WTC11 (cell line): ENCODE measurements at regions not wholly inside any gene's neighbourhood (a gene's known extent, or its start where the extent isn't known, plus 50 kb on each side); places are given as distances from the start of the nearest gene placed in this dataset.

Experiments
- CREB1 ChIP-seq: sonication (generic); formaldehyde crosslinking; IDR thresholded peaks from 2 replicates; pipeline ENCODE4 v1.8.0; 2023; ENCODE audit warnings: mild to moderate bottlenecking, missing genetic modification reagents
- FOXJ3 ChIP-seq: sonication (generic); formaldehyde crosslinking; IDR thresholded peaks from 2 replicates; pipeline ENCODE4 v1.9.0; 2021; ENCODE audit warnings: missing genetic modification reagents, mild to moderate bottlenecking, borderline replicate concordance
- JUN ChIP-seq: sonication (generic); formaldehyde crosslinking; IDR thresholded peaks from 2 replicates; pipeline ENCODE4 v1.8.0; 2023; ENCODE audit warnings: mild to moderate bottlenecking, missing genetic modification reagents
- NR1H2 ChIP-seq: sonication (generic); formaldehyde crosslinking; IDR thresholded peaks from 2 replicates; pipeline ENCODE4 v1.9.0; 2021; ENCODE audit warnings: mild to moderate bottlenecking, moderate library complexity, missing genetic modification reagents
- NR3C1 ChIP-seq: sonication (generic); formaldehyde crosslinking; conservative IDR thresholded peaks from 2 replicates; pipeline ENCODE4 v1.8.1; 2023; ENCODE audit warnings: low read depth, mild to moderate bottlenecking, missing genetic modification reagents
- ZNF263 ChIP-seq: sonication (generic); formaldehyde crosslinking; IDR thresholded peaks from 2 replicates; pipeline ENCODE4 v1.8.1; 2022; ENCODE audit warnings: low read depth, mild to moderate bottlenecking, moderate library complexity, missing genetic modification reagents
- TF ChIP-seq, protein P1 (sequence below): fragments of 200-600 bp; IDR thresholded peaks from 2 replicates; pipeline ENCODE4 v1.8.0; 2022; ENCODE audit warnings: antibody characterized with exemption
- TF ChIP-seq, protein P2 (sequence below): fragments of 250-450 bp; sonication (Bioruptor Pico); IDR thresholded peaks from 2 replicates; pipeline ENCODE4 v1.9.0; 2021; ENCODE audit warnings: mild to moderate bottlenecking
- TF ChIP-seq, protein P3 (sequence below): sonication (generic); formaldehyde crosslinking; IDR thresholded peaks from 2 replicates; pipeline ENCODE4 v1.8.0; 2022; ENCODE audit warnings: mild to moderate bottlenecking, missing genetic modification reagents
- TF ChIP-seq, protein P4 (sequence below): sonication (generic); formaldehyde crosslinking; IDR thresholded peaks from 2 replicates; pipeline ENCODE4 v1.8.1; 2023; ENCODE audit warnings: mild to moderate bottlenecking, missing genetic modification reagents, moderate library complexity

GRCh38 chrX:3450881-3451570 lies 104.6 kb upstream of the MXRA5 start:
- no peak for TF ChIP-seq CREB1 (CRISPR knock-in tag)
- TF ChIP-seq, protein P1, sequence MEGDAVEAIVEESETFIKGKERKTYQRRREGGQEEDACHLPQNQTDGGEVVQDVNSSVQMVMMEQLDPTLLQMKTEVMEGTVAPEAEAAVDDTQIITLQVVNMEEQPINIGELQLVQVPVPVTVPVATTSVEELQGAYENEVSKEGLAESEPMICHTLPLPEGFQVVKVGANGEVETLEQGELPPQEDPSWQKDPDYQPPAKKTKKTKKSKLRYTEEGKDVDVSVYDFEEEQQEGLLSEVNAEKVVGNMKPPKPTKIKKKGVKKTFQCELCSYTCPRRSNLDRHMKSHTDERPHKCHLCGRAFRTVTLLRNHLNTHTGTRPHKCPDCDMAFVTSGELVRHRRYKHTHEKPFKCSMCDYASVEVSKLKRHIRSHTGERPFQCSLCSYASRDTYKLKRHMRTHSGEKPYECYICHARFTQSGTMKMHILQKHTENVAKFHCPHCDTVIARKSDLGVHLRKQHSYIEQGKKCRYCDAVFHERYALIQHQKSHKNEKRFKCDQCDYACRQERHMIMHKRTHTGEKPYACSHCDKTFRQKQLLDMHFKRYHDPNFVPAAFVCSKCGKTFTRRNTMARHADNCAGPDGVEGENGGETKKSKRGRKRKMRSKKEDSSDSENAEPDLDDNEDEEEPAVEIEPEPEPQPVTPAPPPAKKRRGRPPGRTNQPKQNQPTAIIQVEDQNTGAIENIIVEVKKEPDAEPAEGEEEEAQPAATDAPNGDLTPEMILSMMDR, result no peak
- TF ChIP-seq, protein P2, sequence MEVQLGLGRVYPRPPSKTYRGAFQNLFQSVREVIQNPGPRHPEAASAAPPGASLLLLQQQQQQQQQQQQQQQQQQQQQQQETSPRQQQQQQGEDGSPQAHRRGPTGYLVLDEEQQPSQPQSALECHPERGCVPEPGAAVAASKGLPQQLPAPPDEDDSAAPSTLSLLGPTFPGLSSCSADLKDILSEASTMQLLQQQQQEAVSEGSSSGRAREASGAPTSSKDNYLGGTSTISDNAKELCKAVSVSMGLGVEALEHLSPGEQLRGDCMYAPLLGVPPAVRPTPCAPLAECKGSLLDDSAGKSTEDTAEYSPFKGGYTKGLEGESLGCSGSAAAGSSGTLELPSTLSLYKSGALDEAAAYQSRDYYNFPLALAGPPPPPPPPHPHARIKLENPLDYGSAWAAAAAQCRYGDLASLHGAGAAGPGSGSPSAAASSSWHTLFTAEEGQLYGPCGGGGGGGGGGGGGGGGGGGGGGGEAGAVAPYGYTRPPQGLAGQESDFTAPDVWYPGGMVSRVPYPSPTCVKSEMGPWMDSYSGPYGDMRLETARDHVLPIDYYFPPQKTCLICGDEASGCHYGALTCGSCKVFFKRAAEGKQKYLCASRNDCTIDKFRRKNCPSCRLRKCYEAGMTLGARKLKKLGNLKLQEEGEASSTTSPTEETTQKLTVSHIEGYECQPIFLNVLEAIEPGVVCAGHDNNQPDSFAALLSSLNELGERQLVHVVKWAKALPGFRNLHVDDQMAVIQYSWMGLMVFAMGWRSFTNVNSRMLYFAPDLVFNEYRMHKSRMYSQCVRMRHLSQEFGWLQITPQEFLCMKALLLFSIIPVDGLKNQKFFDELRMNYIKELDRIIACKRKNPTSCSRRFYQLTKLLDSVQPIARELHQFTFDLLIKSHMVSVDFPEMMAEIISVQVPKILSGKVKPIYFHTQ (CRISPR knock-in tag), result no peak
- TF ChIP-seq, protein P3, sequence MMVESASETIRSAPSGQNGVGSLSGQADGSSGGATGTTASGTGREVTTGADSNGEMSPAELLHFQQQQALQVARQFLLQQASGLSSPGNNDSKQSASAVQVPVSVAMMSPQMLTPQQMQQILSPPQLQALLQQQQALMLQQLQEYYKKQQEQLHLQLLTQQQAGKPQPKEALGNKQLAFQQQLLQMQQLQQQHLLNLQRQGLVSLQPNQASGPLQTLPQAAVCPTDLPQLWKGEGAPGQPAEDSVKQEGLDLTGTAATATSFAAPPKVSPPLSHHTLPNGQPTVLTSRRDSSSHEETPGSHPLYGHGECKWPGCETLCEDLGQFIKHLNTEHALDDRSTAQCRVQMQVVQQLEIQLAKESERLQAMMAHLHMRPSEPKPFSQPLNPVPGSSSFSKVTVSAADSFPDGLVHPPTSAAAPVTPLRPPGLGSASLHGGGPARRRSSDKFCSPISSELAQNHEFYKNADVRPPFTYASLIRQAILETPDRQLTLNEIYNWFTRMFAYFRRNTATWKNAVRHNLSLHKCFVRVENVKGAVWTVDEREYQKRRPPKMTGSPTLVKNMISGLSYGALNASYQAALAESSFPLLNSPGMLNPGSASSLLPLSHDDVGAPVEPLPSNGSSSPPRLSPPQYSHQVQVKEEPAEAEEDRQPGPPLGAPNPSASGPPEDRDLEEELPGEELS (CRISPR knock-in tag), result no peak
- no peak for TF ChIP-seq NR3C1 (CRISPR knock-in tag)
- TF ChIP-seq FOXJ3 (CRISPR knock-in tag), result no peak
- TF ChIP-seq, protein P4, sequence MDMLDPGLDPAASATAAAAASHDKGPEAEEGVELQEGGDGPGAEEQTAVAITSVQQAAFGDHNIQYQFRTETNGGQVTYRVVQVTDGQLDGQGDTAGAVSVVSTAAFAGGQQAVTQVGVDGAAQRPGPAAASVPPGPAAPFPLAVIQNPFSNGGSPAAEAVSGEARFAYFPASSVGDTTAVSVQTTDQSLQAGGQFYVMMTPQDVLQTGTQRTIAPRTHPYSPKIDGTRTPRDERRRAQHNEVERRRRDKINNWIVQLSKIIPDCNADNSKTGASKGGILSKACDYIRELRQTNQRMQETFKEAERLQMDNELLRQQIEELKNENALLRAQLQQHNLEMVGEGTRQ (CRISPR knock-in tag), result no peak
- no peak for TF ChIP-seq JUN (CRISPR knock-in tag)
- no peak for TF ChIP-seq ZNF263 (CRISPR knock-in tag)
- TF ChIP-seq NR1H2 (CRISPR knock-in tag), result no peak
